Inferior parietal cortex (tissue), 1 donor: ENCODE measurements at regions not wholly inside any gene's neighbourhood (a gene's known extent, or its start where the extent isn't known, plus 50 kb on each side); places are given as distances from the start of the nearest gene placed in this dataset.
A peak's percentile ranks its signal among the peaks of the same experiment; 100 is the strongest.
"Not testable (repeated sequence)": the region's sequence is repeated elsewhere in the genome, so short reads cannot be mapped to it uniquely, and the experiment has no call there.

Experiments
- DNase-seq: peaks from one replicate; pipeline ENCODE4 v3.0.0-alpha.2; 2016; ENCODE audit errors: extremely low spot score

GRCh38 chr1:219863816-219864215, 64.5 kb downstream of the SLC30A10 start:
- not testable (repeated sequence) for DNase-seq

DNA sequence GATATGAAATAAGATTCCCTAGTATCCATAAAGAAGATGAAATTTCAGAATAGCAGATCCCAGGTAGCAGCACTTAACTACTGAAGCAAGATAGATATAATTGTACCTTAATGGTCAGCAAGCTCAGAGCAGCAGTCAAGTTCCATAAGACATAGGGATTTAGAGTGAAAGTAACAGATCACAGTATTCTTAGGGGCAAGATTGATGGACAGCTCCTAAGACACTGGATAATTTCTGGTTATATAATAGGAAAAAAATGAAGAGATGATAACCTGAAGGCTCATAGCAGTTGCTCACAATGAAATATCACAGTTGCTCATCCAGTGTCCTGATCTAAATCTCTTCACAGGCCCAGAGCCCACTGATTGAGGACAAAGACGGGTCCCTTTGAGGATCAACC, 66.0 kb downstream of the SLC30A10 start:
- no peak for DNase-seq

- DNase-seq, result no peak
Observed at GRCh38 chr1:219858980-219859379, 69.4 kb downstream of the SLC30A10 start.

GRCh38 chr1:219847215-219847855, 81.0 kb downstream of the SLC30A10 start:
- DNase-seq, result no peak

- DNase-seq, result not testable (repeated sequence)
Observed at GRCh38 chr1:219839595-219839994, 88.8 kb downstream of the SLC30A10 start.

- no peak for DNase-seq
Observed at GRCh38 chr1:219837994-219838294, 90.4 kb downstream of the SLC30A10 start.

- DNase-seq, result peak; percentile 83
Observed at GRCh38 chr1:219837274-219837993, 90.9 kb downstream of the SLC30A10 start.

DNA sequence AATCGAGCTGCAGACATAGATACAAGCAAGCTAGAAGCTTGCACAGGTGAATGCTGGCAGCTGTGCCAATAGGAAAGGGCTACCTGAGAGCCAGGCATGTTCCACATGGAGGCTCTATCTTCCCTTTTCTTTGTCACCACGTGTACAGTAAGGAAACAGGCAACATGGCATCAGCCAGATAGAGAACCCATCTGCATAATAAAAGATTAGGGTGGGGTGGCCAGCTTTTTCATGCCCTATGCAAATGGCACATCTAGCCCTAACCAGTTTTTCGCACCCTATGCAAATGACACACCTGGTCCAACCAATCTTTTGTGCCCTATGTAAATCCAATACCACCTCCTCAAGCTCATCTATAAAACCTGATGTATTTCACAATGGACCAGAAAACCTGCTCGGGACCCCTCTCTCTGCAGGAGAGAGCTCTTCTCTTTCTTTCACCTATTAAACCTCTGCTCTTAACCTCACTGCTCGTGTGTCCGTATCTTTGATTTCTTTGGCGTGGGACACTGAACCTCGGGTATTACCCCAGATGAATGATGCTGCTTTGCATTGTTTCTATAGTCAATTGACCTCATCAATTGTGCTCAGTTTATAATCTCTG, 93.9 kb downstream of the SLC30A10 start:
- DNase-seq, result no peak

DNA sequence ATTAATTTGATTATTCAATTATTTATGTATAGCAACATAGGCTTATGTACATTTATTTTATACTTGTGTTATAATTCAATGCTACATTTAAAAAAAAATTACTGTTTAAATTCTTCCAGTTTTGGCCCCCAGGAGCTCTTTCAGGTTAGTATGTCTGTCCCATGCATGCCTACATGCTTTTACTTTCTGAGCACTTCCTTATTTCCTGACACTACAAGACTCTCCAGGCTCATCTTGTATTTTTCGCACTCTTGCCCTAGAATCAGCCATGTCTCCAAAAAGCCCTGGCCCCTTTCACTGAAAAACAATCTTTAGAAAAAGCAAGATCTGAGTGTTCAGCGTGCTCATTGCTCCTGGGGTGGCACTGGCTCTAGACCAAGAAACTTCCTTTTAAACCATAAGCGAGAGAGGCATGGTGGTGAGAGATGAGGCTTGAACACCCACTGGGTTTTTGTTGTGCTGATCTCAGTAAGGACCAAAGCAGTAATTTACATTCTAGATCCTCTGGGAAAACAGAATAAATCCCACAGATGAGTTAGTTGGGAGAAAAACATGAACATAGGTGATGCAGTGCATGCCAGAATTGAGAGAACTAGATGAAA, 95.0 kb downstream of the SLC30A10 start:
- no peak for DNase-seq

GRCh38 chr1:219826290-219826689, 102.1 kb downstream of the SLC30A10 start:
- no peak for DNase-seq

DNA sequence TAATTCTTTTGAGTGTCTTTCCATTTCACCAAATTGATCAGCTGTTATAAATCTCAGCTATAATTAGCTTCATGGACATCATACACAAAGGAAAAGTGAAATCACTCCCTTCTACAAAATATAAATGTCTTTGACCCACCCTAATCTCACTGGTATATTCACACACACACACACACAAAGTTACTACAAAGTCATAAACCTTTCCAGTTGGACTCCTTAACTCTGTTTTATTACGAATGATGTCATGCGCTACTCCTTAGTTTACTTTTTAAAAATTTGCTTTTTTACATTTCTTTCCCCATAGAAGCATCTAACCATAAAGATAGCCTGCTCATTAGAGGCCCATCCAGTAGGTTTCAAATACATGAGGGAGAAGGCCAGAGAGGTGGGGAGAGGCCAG, 103.0 kb downstream of the SLC30A10 start:
- no peak for DNase-seq

DNA sequence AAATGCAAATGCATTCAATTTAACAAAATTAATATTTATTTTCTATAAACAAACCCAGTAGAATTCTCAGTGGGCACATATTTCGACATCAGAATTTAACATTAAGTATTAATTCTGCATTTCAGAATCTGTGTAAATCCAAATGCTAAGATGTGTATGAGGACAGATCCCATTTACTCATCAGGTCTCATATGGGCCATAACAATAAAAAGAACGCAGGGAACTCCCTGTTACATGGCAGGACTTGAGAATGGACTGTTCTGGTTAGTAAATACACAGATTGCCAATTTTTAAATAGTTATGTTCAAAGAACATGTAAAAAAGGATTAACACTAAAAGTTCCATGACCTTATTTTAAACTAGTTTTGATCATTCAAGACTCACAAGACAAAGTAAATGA, 104.0 kb downstream of the SLC30A10 start:
- DNase-seq, result no peak

DNA sequence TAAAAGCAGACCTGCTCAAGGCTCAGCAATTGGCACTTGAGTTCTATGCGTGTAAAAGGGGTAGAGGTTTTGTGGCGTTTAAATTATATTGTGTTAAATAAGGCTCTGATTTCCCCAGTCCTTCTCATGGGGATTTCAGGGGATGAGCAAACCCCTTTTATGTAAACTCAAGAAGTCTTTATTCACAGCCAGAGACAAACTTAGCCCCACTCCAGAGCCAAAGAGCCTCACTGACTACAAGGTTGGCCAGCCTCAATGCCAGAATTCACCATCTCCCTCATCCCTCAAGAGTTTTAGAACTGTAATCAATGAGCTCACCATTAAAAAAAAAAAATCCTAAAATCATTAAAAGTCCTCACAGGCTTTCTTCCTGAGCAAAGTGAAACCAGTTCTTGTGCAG, 107.8 kb downstream of the SLC30A10 start:
- DNase-seq, result no peak

- no peak for DNase-seq
Observed at GRCh38 chr1:219817914-219818313, 110.4 kb downstream of the SLC30A10 start.

GRCh38 chr1:219813294-219813693, 115.1 kb downstream of the SLC30A10 start:
- no peak for DNase-seq

- peak; percentile 88 for DNase-seq
Observed at GRCh38 chr1:219812491-219813203, 115.7 kb downstream of the SLC30A10 start.

DNA sequence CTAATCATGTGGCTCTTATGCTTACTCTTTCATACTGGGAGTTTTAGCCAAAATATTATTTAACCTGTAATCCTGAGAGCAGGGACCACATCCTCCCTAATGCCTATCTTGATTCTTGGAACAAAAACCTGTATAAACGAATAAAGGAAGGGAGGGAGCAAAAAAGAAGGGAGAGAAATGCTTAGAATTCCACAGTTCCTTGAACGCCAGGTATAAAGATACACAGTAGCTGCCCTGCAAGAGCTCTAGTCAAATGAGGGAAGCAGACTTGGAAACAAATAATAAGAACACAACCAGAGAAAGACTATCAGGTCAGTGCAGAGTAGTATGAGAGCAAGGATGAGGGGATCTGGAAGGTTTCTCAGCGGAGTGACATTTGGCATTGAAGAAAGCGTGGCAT, 116.3 kb downstream of the SLC30A10 start:
- DNase-seq, result no peak

GRCh38 chr1:219810451-219810850, 117.9 kb downstream of the SLC30A10 start:
- DNase-seq, result no peak

DNA sequence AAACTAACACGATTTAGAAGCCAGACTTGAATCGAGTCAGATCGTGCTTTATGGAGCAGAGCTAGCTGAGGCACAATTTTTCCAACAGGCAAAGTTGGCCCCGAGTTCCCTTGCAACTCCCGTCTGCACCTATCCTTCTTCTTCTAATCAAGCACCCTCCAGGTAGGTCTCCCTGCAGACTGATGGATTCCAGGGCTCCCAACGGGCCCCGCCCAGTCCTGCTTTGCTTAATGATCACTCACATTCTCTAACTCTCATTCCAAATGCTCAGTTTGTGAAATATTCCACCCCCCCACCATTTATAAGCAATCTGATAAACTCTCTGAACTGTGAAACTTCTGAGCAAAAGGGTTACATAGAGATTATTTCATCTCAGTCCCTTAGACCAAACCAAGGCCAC, 119.6 kb downstream of the SLC30A10 start:
- DNase-seq, result no peak

- DNase-seq, result no peak
Observed at GRCh38 chr1:219806642-219807041, 121.7 kb downstream of the SLC30A10 start.

GRCh38 chr1:219806020-219806419, 122.3 kb downstream of the SLC30A10 start:
- DNase-seq, result no peak

DNA sequence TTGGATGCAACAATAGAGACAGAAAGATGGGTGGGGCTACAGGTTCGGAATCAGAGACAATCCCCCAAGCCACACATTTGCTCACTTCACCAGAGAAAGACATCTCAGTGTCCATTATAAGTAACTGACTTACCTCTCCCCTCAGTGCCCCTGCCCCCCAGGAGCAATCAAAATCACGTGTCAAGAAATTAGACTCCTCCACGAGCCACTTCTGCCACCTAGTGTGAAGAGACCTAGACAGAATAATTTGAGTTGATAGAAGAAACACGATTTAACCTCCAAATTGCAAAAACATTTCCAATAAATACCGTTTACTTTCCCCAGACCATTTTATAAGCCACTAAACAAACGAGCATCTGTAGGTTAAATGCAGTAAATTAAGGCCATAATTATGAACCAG, 123.2 kb downstream of the SLC30A10 start:
- DNase-seq, result no peak
